GM12878 (cell line): ENCODE measurements at regions not wholly inside any gene's neighbourhood (a gene's known extent, or its start where the extent isn't known, plus 50 kb on each side); places are given as distances from the start of the nearest gene placed in this dataset.

Experiments used
- ATAC-seq: fragments of 200-7000 bp; cut with Tn5 transposase; 3 replicates; pipeline ENCODE4 v1.9.1; 2020; ENCODE audit warnings: mild to moderate bottlenecking, moderate library complexity
- BruUV-seq: library from RNA; stranded (reverse); fragments of 400-500 nt; replicated peaks from 2 replicates; lab custom pipeline; 2021; lab: Mats Ljungman, UMichigan
- CTCF ChIA-PET: fragments of 300-600 bp; sonication (Branson Sonifier 250); formaldehyde crosslinking; extraction: SDS; loops from one replicate; lab custom pipeline; 2021; ENCODE audit warnings: inconsistent platforms; lab: Yijun Ruan, JAX
- POLR2A ChIA-PET: fragments of 350-600 bp; formaldehyde crosslinking; extraction: SDS; loops from one replicate; lab custom pipeline; 2021; ENCODE audit warnings: inconsistent platforms; lab: Charles Lee
- RAD21 ChIA-PET: fragments of 300-600 bp; sonication (Branson Sonifier 250); formaldehyde crosslinking; loops from one replicate; lab custom pipeline; 2023; ENCODE audit warnings: antibody characterized with exemption; ENCODE audit not compliant: unreplicated experiment; lab: Charles Lee
- SMC1A ChIA-PET: fragments of 300-600 bp; sonication (Branson Sonifier 250); formaldehyde crosslinking; loops from one replicate; lab custom pipeline; 2023; ENCODE audit not compliant: unreplicated experiment, uncharacterized antibody; lab: Charles Lee
- DNase-seq: peaks from one replicate; pipeline ENCODE4 v3.0.0-alpha.2; 2011; ENCODE audit warnings: low read depth, low spot score
- FAIRE-seq: peaks from 3 replicates; lab custom pipeline; 2011; peaks lifted over from hg19 to GRCh38; lab: Jason Lieb, UNC
- H2AFZ ChIP-seq: 2 replicates; pipeline ENCODE4 v1.6.0; 2011; ENCODE audit warnings: low read depth, low read length, control low read depth; ENCODE audit not compliant: control insufficient read depth
- H3K27ac ChIP-seq: 2 replicates; pipeline ENCODE4 v1.5.1; 2011; ENCODE audit warnings: control low read depth; ENCODE audit not compliant: control insufficient read depth, insufficient read depth
- H3K27me3 ChIP-seq, 2 experiments: replicated peaks in 1 of 2; 2 replicates each; pipeline versions ENCODE4 v1.6.0 to v1.6.1; 2011; ENCODE audit warnings: low read length in 1 of 2; ENCODE audit not compliant: control insufficient read depth in 2 of 2, insufficient read depth in 2 of 2
- H3K36me3 ChIP-seq, 2 experiments: 2 replicates each; pipeline ENCODE4 v1.5.1; 2011; ENCODE audit warnings: low read length in 1 of 2; ENCODE audit not compliant: control insufficient read depth in 2 of 2, insufficient read depth in 2 of 2
- H3K4me1 ChIP-seq: 2 replicates; pipeline ENCODE4 v1.6.1; 2011; ENCODE audit warnings: mild to moderate bottlenecking, low read length, moderate library complexity, mixed read lengths; ENCODE audit not compliant: control insufficient read depth, insufficient read depth
- H3K4me2 ChIP-seq: 2 replicates; pipeline ENCODE4 v1.6.0; 2011; ENCODE audit warnings: control low read depth; ENCODE audit not compliant: control insufficient read depth, insufficient read depth
- H3K4me3 ChIP-seq: fragments of 200-600 bp; sonication (generic); 2 replicates; pipeline ENCODE4 v1.5.1; 2016
- H3K79me2 ChIP-seq: 2 replicates; pipeline ENCODE4 v1.6.0; 2011; ENCODE audit warnings: low read length; ENCODE audit not compliant: control insufficient read depth, insufficient read depth
- H3K9ac ChIP-seq: 2 replicates; pipeline ENCODE4 v1.8.0; 2011; ENCODE audit warnings: low read length, control low read depth, mixed read lengths; ENCODE audit not compliant: control insufficient read depth, insufficient read depth
- H3K9me3 ChIP-seq: replicated peaks from 3 replicates; pipeline ENCODE4 v1.5.1; 2011; ENCODE audit warnings: mild to moderate bottlenecking, low read length; ENCODE audit not compliant: control insufficient read depth, insufficient read depth
- H4K20me1 ChIP-seq: 2 replicates; pipeline ENCODE4 v1.6.0; 2011; ENCODE audit not compliant: control insufficient read depth, insufficient read depth
- BACH1 ChIP-seq: fragments of 450-650 bp; IDR thresholded peaks from 2 replicates; pipeline ENCODE4 v1.6.1; 2017; ENCODE audit warnings: mild to moderate bottlenecking, borderline replicate concordance
- CBFB ChIP-seq: IDR thresholded peaks from 2 replicates; pipeline ENCODE4 v1.6.1; 2016; ENCODE audit warnings: antibody characterized with exemption, low read depth
- FOS ChIP-seq: IDR thresholded peaks from 3 replicates; pipeline ENCODE4 v1.6.1; 2011; ENCODE audit warnings: borderline replicate concordance; ENCODE audit not compliant: insufficient read length; ENCODE audit errors: extremely low read depth
- MAX ChIP-seq: IDR thresholded peaks from 2 replicates; pipeline ENCODE4 v1.6.1; 2012; ENCODE audit warnings: low read depth, low read length, improper control_type of control experiment
- NBN ChIP-seq: fragments of 450-650 bp; IDR thresholded peaks from 2 replicates; pipeline ENCODE4 v1.6.1; 2016
- NFIC ChIP-seq: IDR thresholded peaks from 2 replicates; pipeline ENCODE4 v1.6.1; 2012; ENCODE audit warnings: low read depth, mild to moderate bottlenecking, inconsistent platforms, low read length, moderate library complexity
- STAT1 ChIP-seq: fragments of 450-650 bp; conservative IDR thresholded peaks from 2 replicates; pipeline ENCODE4 v1.6.1; 2014; ENCODE audit warnings: antibody characterized with exemption, mild to moderate bottlenecking
- ZBTB11 ChIP-seq: fragments of 450-650 bp; formaldehyde crosslinking; IDR thresholded peaks from 2 replicates; pipeline ENCODE4 v1.5.0; 2022; ENCODE audit warnings: mild to moderate bottlenecking, missing genetic modification characterization
- ZBTB40 ChIP-seq: fragments of 450-650 bp; IDR thresholded peaks from 2 replicates; pipeline ENCODE4 v1.6.1; 2016; ENCODE audit warnings: mild to moderate bottlenecking, moderate library complexity, borderline replicate concordance
- WGBS: methylation state at CpG from one replicate; pipeline ENCODE4 v1.1.6; 2016; ENCODE audit warnings: low lambda C conversion rate; ENCODE audit not compliant: insufficient replicate concordance, insufficient coverage; ENCODE audit errors: missing lambda C conversion rate; 5-methylcytosine and 5-hydroxymethylcytosine counted together
- in situ Hi-C: fragments of 300-500 bp; cut with MboI; formaldehyde crosslinking; loops from 9 replicates; pipeline ENCODE4 v1.14.3; 2018; ENCODE audit warnings: mixed read lengths
- intact Hi-C: fragments of 100-400 bp; cut with micrococcal nuclease; formaldehyde crosslinking; loops from one replicate; pipeline ENCODE4 v1.14.2; 2022; ENCODE audit not compliant: unreplicated experiment

GRCh38 chr7:114312649-114313048 is 102.0 kb upstream of the FOXP2 start:
- Histone ChIP-seq H3K27ac (no peak overlapping the region), H3K27me3 (no peaks in the 10 kb centered on the region), H3K9ac (no peak overlapping the region), H4K20me1 (no peaks in the 10 kb centered on the region), H2AFZ (no peak overlapping the region)
- CTCF ChIA-PET = no interaction called here
- TF ChIP-seq CBFB (no peak), ZBTB11 (no peak), MAX (no peak), NBN (no peak), STAT1 (no peak), ZBTB40 (no peak), FOS (no peak), BACH1 (no peak), NFIC (no peak)
- TF ChIP-seq, all 136 proteins: peak for 0
- RAD21 ChIA-PET = no interaction called here
- WGBS = 72% methylated on average over 1 of the region's 1 CpG
- Histone ChIP-seq H3K9me3 (no peaks in the 10 kb centered on the region), H3K4me1 (no peaks in the 10 kb centered on the region), H3K4me2 (no peak overlapping the region), H3K4me3 (no peak overlapping the region), H3K79me2 (no peaks in the 10 kb centered on the region), H3K36me3 (no peaks in the 10 kb centered on the region)
- SMC1A ChIA-PET = no interaction called here
- in situ Hi-C loops = no loop called here
- BruUV-seq = no TSS peak
- POLR2A ChIA-PET = no interaction called here
- FAIRE-seq = no peak
- no peak for DNase-seq
- intact Hi-C loops = no loop called here
- no peak for ATAC-seq
